Endothelial cell of umbilical vein (primary cell): ENCODE measurements at regions not wholly inside any gene's neighbourhood (a gene's known extent, or its start where the extent isn't known, plus 50 kb on each side); places are given as distances from the start of the nearest gene placed in this dataset.

Experiments used
- BruUV-seq: library from RNA; stranded (reverse); fragments of 400-500 nt; replicated peaks from 2 replicates; lab custom pipeline; 2021; lab: Mats Ljungman, UMichigan
- CTCF ChIA-PET: fragments of 300-600, 350-600 bp; sonication (Branson Sonifier 250); formaldehyde crosslinking; loops from one replicate; lab custom pipeline; 2021; ENCODE audit warnings: antibody characterized with exemption, inconsistent platforms; lab: Charles Lee
- POLR2A ChIA-PET: fragments of 300-600, 350-600 bp; sonication (Branson Sonifier 250); formaldehyde crosslinking; loops from one replicate; lab custom pipeline; 2021; ENCODE audit warnings: antibody characterized with exemption, inconsistent platforms; lab: Charles Lee
- DNase-seq: peaks from one replicate; pipeline ENCODE4 v3.0.0-alpha.2; 2011; ENCODE audit warnings: low read depth, low spot score
- FAIRE-seq: peaks from 2 replicates; lab custom pipeline; 2011; peaks lifted over from hg19 to GRCh38; lab: Jason Lieb, UNC
- H2AFZ ChIP-seq: 2 replicates; pipeline ENCODE4 v1.6.0; 2012; ENCODE audit warnings: low read depth, low read length, control low read depth, inconsistent platforms
- H3K27ac ChIP-seq: 2 replicates; pipeline ENCODE4 v1.5.1; 2011; ENCODE audit warnings: low read depth, mild to moderate bottlenecking, control low read depth, low read length, moderate library complexity; ENCODE audit not compliant: insufficient read depth
- H3K27me3 ChIP-seq, 2 experiments: 2 replicates each; pipeline versions ENCODE4 v1.6.0 to v1.6.1; 2011; ENCODE audit warnings: low read length in 2 of 2, mixed read lengths in 1 of 2; ENCODE audit not compliant: control insufficient read depth in 2 of 2, insufficient read depth in 2 of 2
- H3K36me3 ChIP-seq, 2 experiments: 2 replicates in 1 of 2; 3 replicates in 1 of 2; pipeline ENCODE4 v1.5.1; 2011; ENCODE audit warnings: low read length in 2 of 2, mild to moderate bottlenecking in 1 of 2, moderate library complexity in 1 of 2; ENCODE audit not compliant: control insufficient read depth in 2 of 2, insufficient read depth in 2 of 2; ENCODE audit errors: extremely low read depth in 1 of 2
- H3K4me1 ChIP-seq: 3 replicates; pipeline ENCODE4 v1.5.1; 2011; ENCODE audit warnings: mild to moderate bottlenecking, low read length; ENCODE audit not compliant: control insufficient read depth, insufficient read depth; ENCODE audit errors: extremely low read depth
- H3K4me2 ChIP-seq: 2 replicates; pipeline ENCODE4 v1.6.1; 2011; ENCODE audit warnings: low read length, control low read depth, mixed read lengths; ENCODE audit not compliant: insufficient read depth
- H3K4me3 ChIP-seq, 3 experiments: fragments of 200-600 bp in 1 of 3; sonication (generic), shearing (Covaris generic) in 1 of 3; replicated peaks in 1 of 3; 2 replicates each; pipeline ENCODE4 v1.5.1; 2011 to 2016; ENCODE audit warnings: control low read depth in 3 of 3, low read length in 3 of 3, mild to moderate bottlenecking in 2 of 3, inconsistent platforms in 1 of 3, low read depth in 1 of 3, moderate library complexity in 1 of 3; ENCODE audit not compliant: insufficient read depth in 1 of 3
- H3K79me2 ChIP-seq: 2 replicates; pipeline ENCODE4 v1.6.0; 2012; ENCODE audit warnings: low read length, inconsistent platforms; ENCODE audit not compliant: control insufficient read depth, insufficient read depth
- H3K9ac ChIP-seq: replicated peaks from 2 replicates; pipeline ENCODE3; 2011; ENCODE audit warnings: low read length, control low read depth; ENCODE audit not compliant: insufficient read depth; ENCODE audit errors: extremely low read depth
- H3K9me1 ChIP-seq: replicated peaks from 3 replicates; pipeline ENCODE4 v1.6.0; 2011; ENCODE audit warnings: mild to moderate bottlenecking, low read length; ENCODE audit not compliant: control insufficient read depth, insufficient read depth; ENCODE audit errors: extremely low read depth
- H3K9me3 ChIP-seq: replicated peaks from 2 replicates; pipeline ENCODE4 v1.5.1; 2012; ENCODE audit warnings: low read length, inconsistent platforms; ENCODE audit not compliant: control insufficient read depth, insufficient read depth
- H4K20me1 ChIP-seq: replicated peaks from 2 replicates; pipeline ENCODE3; 2011; ENCODE audit warnings: mild to moderate bottlenecking, low read length; ENCODE audit not compliant: control insufficient read depth, insufficient read depth; ENCODE audit errors: extremely low read depth
- FOS ChIP-seq: IDR thresholded peaks from 2 replicates; pipeline ENCODE4 v1.6.1; 2011; ENCODE audit warnings: mild to moderate bottlenecking, low read length, moderate library complexity, borderline replicate concordance; ENCODE audit not compliant: insufficient read depth
- JUN ChIP-seq: IDR thresholded peaks from 2 replicates; pipeline ENCODE4 v1.6.1; 2011; ENCODE audit warnings: borderline replicate concordance, low read depth; ENCODE audit not compliant: insufficient read length, insufficient read depth
- MYC ChIP-seq: IDR thresholded peaks from one replicate; pipeline ENCODE4 v1.6.1; 2011; ENCODE audit warnings: mild to moderate bottlenecking, low read depth, low read length
- POLR2AphosphoS5 ChIP-seq: IDR thresholded peaks from 2 replicates; pipeline ENCODE4 v1.6.1; 2012; ENCODE audit warnings: low read depth, mild to moderate bottlenecking, control low read depth, low read length, moderate library complexity; ENCODE audit not compliant: insufficient read depth
- dilution Hi-C: fragments of 300-500 bp; cut with MboI; formaldehyde crosslinking; loops from one replicate; pipeline ENCODE4 v1.15.0; 2019; ENCODE audit warnings: low sequenced_read_pairs; ENCODE audit not compliant: extremely low pct_ligation_motif_present
- intact Hi-C: fragments of 100-400 bp; cut with micrococcal nuclease; formaldehyde crosslinking; loops from one replicate; pipeline ENCODE4 v1.10.0; 2022
- TF ChIP-seq, protein P1 (sequence below), 2 donors: IDR thresholded peaks; 1 replicate in 1 of 2; 2 replicates in 1 of 2; pipeline ENCODE4 v1.5.1; 2011; ENCODE audit warnings: low read length in 2 of 2, mild to moderate bottlenecking in 2 of 2, moderate library complexity in 2 of 2, control low read depth in 1 of 2, inconsistent platforms in 1 of 2, low read depth in 1 of 2; ENCODE audit not compliant: insufficient read depth in 1 of 2; ENCODE audit errors: extremely low read depth in 1 of 2
- TF ChIP-seq, protein P2 (sequence below): IDR thresholded peaks from 2 replicates; pipeline ENCODE4 v1.6.1; 2011; ENCODE audit not compliant: insufficient read depth, insufficient read length

DNA sequence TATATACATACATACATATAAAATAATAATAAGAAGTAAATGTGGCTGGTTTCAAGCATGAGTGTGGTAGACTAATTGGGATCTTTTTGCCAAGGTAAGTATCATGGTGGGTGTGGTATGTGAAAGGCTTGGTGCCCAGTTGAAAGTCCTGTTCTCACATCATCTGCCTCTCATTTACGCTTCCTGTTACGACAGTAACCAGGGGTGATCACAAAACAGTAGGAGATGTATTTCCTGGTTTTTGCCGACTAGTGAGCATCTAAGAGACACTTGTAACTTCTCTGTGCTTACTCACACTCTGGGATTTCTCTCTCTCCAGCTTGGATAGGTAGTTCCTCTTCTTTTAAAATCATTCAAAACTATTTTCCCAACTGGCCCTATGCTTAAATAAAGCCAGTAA is 1028.3 kb upstream of the NR2F2 start:
- TF ChIP-seq, protein P1, sequence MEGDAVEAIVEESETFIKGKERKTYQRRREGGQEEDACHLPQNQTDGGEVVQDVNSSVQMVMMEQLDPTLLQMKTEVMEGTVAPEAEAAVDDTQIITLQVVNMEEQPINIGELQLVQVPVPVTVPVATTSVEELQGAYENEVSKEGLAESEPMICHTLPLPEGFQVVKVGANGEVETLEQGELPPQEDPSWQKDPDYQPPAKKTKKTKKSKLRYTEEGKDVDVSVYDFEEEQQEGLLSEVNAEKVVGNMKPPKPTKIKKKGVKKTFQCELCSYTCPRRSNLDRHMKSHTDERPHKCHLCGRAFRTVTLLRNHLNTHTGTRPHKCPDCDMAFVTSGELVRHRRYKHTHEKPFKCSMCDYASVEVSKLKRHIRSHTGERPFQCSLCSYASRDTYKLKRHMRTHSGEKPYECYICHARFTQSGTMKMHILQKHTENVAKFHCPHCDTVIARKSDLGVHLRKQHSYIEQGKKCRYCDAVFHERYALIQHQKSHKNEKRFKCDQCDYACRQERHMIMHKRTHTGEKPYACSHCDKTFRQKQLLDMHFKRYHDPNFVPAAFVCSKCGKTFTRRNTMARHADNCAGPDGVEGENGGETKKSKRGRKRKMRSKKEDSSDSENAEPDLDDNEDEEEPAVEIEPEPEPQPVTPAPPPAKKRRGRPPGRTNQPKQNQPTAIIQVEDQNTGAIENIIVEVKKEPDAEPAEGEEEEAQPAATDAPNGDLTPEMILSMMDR (IDR thresholded peaks at IDR 0.05; ENCODE audit: extremely low read depth in 1 of 2, insufficient read depth in 1 of 2, low read depth in 1 of 2, low read length in 2 of 2) = no peak
- TF ChIP-seq POLR2AphosphoS5 (no peak), MYC (no peak), JUN (peak; percentile 74), FOS (no peak)
- TF ChIP-seq, protein P2, sequence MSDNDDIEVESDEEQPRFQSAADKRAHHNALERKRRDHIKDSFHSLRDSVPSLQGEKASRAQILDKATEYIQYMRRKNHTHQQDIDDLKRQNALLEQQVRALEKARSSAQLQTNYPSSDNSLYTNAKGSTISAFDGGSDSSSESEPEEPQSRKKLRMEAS = no peak
- Histone ChIP-seq H3K9me1 (no peaks in the 10 kb centered on the region), H3K4me2 (peak overlapping the region; percentile 70), H3K9me3 (no peaks in the 10 kb centered on the region), H3K27me3 (no peaks in the 10 kb centered on the region), H3K4me1 (peaks cover 62% of the 10 kb centered on the region), H3K4me3 (no peak overlapping the region), H3K79me2 (peaks cover 5% of the 10 kb centered on the region), H4K20me1 (no peaks in the 10 kb centered on the region), H2AFZ (no peak overlapping the region), H3K9ac (peak overlapping the region; percentile 90), H3K36me3 (peaks cover 0 to 2% of the 10 kb centered on the region in 2 experiments), H3K27ac (peak overlapping the region; percentile 97)
- intact Hi-C loops = loop anchor here (1.0 to 5.0 kb wide), 10 partner anchors 39 to 1043 kb away; no protein-coding TSS in a partner anchor
- BruUV-seq = TSS peak; percentile 1
- ChIA-PET POLR2A (no interaction called here), CTCF (interaction anchor here (1.0 kb wide), 2 partner anchors 15 to 42 kb away, joined by 3 read pairs; no protein-coding TSS in a partner anchor)
- DNase-seq (peak; percentile 92), FAIRE-seq (peak; percentile 55)
- dilution Hi-C loops = loop anchor here (25.0 kb wide), 1 partner anchor 1035 kb away; the partner anchor contains the start of gene NR2F2
